H9 (cell line): ENCODE measurements at regions not wholly inside any gene's neighbourhood (a gene's known extent, or its start where the extent isn't known, plus 50 kb on each side); places are given as distances from the start of the nearest gene placed in this dataset.

Experiments used
- DNase-seq: peaks from one replicate; pipeline ENCODE4 v3.0.0-alpha.2; 2017
- H2AFZ ChIP-seq: one replicate; pipeline ENCODE4 v1.6.1; 2013; ENCODE audit warnings: mild to moderate bottlenecking, low read length, control low read depth, moderate library complexity
- H2AK5ac ChIP-seq: 2 replicates; pipeline ENCODE4 v1.6.1; 2013; ENCODE audit warnings: low read length, control low read depth, mixed read lengths; ENCODE audit not compliant: insufficient read length
- H2BK120ac ChIP-seq: one replicate; pipeline ENCODE4 v1.6.1; 2013; ENCODE audit warnings: low read depth, mild to moderate bottlenecking, low read length, control low read depth, inconsistent platforms; ENCODE audit not compliant: poor library complexity, severe bottlenecking
- H2BK12ac ChIP-seq: 2 replicates; pipeline ENCODE4 v1.6.1; 2013; ENCODE audit warnings: low read length, control low read depth, mixed read lengths, low read depth; ENCODE audit not compliant: insufficient read length
- H2BK15ac ChIP-seq: 2 replicates; pipeline ENCODE4 v1.6.1; 2013; ENCODE audit warnings: low read depth, low read length, control low read depth
- H2BK20ac ChIP-seq: one replicate; pipeline ENCODE4 v1.6.1; 2013; ENCODE audit warnings: low read depth, mild to moderate bottlenecking, low read length, control low read depth, inconsistent platforms; ENCODE audit not compliant: poor library complexity, severe bottlenecking
- H2BK5ac ChIP-seq: 2 replicates; pipeline ENCODE4 v1.6.1; 2013; ENCODE audit warnings: low read length, control low read depth, mixed read lengths; ENCODE audit not compliant: insufficient read length
- H3K14ac ChIP-seq: 2 replicates; pipeline ENCODE4 v1.6.1; 2013; ENCODE audit warnings: low read length, control low read depth; ENCODE audit not compliant: insufficient read depth
- H3K18ac ChIP-seq: 2 replicates; pipeline ENCODE4 v1.6.1; 2013; ENCODE audit warnings: low read depth, mild to moderate bottlenecking, mixed read lengths, low read length, control low read depth; ENCODE audit not compliant: insufficient read length
- H3K23ac ChIP-seq: 2 replicates; pipeline ENCODE4 v1.6.1; 2013; ENCODE audit warnings: low read length, control low read depth, mixed read lengths, low read depth; ENCODE audit not compliant: insufficient read length
- H3K23me2 ChIP-seq: 2 replicates; pipeline ENCODE4 v1.6.1; 2013; ENCODE audit warnings: low read depth, mild to moderate bottlenecking, mixed read lengths, low read length, control low read depth; ENCODE audit not compliant: insufficient read length, poor library complexity, severe bottlenecking
- H3K27ac ChIP-seq: 2 replicates; pipeline ENCODE4 v1.5.1; 2013; ENCODE audit warnings: low read length, control low read depth, mixed read lengths, low read depth; ENCODE audit not compliant: insufficient read length
- H3K27me3 ChIP-seq: 2 replicates; pipeline ENCODE4 v1.6.1; 2013; ENCODE audit warnings: low read length, control low read depth, inconsistent platforms; ENCODE audit not compliant: insufficient read depth
- H3K4ac ChIP-seq: 2 replicates; pipeline ENCODE4 v1.6.1; 2013; ENCODE audit warnings: low read depth, mild to moderate bottlenecking, control low read depth, inconsistent platforms, low read length, moderate library complexity
- H3K4me1 ChIP-seq: 2 replicates; pipeline ENCODE4 v1.6.1; 2013; ENCODE audit warnings: low read length, control low read depth, inconsistent platforms; ENCODE audit not compliant: insufficient read depth
- H3K4me2 ChIP-seq: 2 replicates; pipeline ENCODE4 v1.6.1; 2013; ENCODE audit warnings: low read length, control low read depth, mixed read lengths; ENCODE audit not compliant: insufficient read length, insufficient read depth
- H3K56ac ChIP-seq: 2 replicates; pipeline ENCODE4 v1.6.1; 2013; ENCODE audit warnings: low read depth, mild to moderate bottlenecking, mixed read lengths, low read length, control low read depth; ENCODE audit not compliant: insufficient read length
- H3K79me1 ChIP-seq: 2 replicates; pipeline ENCODE4 v1.6.1; 2013; ENCODE audit warnings: low read depth, mild to moderate bottlenecking, moderate library complexity, low read length, control low read depth, inconsistent platforms; ENCODE audit not compliant: insufficient read depth, poor library complexity, severe bottlenecking
- H3K79me2 ChIP-seq: 2 replicates; pipeline ENCODE4 v1.6.1; 2013; ENCODE audit warnings: low read length, control low read depth, inconsistent platforms; ENCODE audit not compliant: insufficient read depth
- H3K9ac ChIP-seq: 2 replicates; pipeline ENCODE4 v1.6.1; 2013; ENCODE audit warnings: low read length, control low read depth, mixed read lengths; ENCODE audit not compliant: insufficient read length; ENCODE audit errors: extremely low read depth
- H3K9me3 ChIP-seq: one replicate; pipeline ENCODE4 v1.6.1; 2013; ENCODE audit warnings: low read depth, low read length, inconsistent platforms; ENCODE audit not compliant: control insufficient read depth
- H3T11ph ChIP-seq: one replicate; pipeline ENCODE4 v1.6.1; 2013; ENCODE audit warnings: mild to moderate bottlenecking, low read length, control low read depth, inconsistent platforms
- H4K20me1 ChIP-seq: one replicate; pipeline ENCODE4 v1.6.1; 2013; ENCODE audit not compliant: control insufficient read depth, insufficient read length, insufficient read depth
- H4K5ac ChIP-seq: 2 replicates; pipeline ENCODE4 v1.6.1; 2013; ENCODE audit warnings: low read depth, mild to moderate bottlenecking, mixed read lengths, low read length, control low read depth; ENCODE audit not compliant: insufficient read length
- H4K8ac ChIP-seq: replicated peaks from 2 replicates; pipeline ENCODE4 v1.6.1; 2013; ENCODE audit warnings: low read length, control low read depth, mixed read lengths, low read depth; ENCODE audit not compliant: insufficient read length
- H4K91ac ChIP-seq: 2 replicates; pipeline ENCODE4 v1.6.1; 2013; ENCODE audit warnings: low read depth, mild to moderate bottlenecking, moderate library complexity, mixed read lengths, low read length, control low read depth; ENCODE audit not compliant: insufficient read length
- H3K27ac Mint-ChIP-seq, 3 experiments: 2 replicates in 2 of 3; 3 replicates in 1 of 3; pipeline ENCODE4 v1.8.0; 2020 to 2021; ENCODE audit warnings: mixed read lengths in 3 of 3, mild to moderate bottlenecking in 1 of 3, moderate library complexity in 1 of 3
- H3K27me3 Mint-ChIP-seq: 2 replicates; pipeline ENCODE4 v1.8.0; 2021; ENCODE audit warnings: low read depth, mild to moderate bottlenecking, moderate library complexity, mixed read lengths
- H3K36me3 Mint-ChIP-seq, 3 experiments: 2 replicates in 2 of 3; 3 replicates in 1 of 3; pipeline ENCODE4 v1.8.0; 2020 to 2021; ENCODE audit warnings: low read depth in 3 of 3, mixed read lengths in 3 of 3; ENCODE audit not compliant: insufficient read depth in 1 of 3
- H3K4me1 Mint-ChIP-seq, 2 experiments: 2 replicates each; pipeline ENCODE4 v1.8.0; 2020; ENCODE audit warnings: mixed read lengths in 2 of 2
- H3K4me3 Mint-ChIP-seq, 2 experiments: 2 replicates in 1 of 2; 3 replicates in 1 of 2; pipeline ENCODE4 v1.8.0; 2020 to 2021; ENCODE audit warnings: mild to moderate bottlenecking in 2 of 2, mixed read lengths in 2 of 2, moderate library complexity in 1 of 2
- H3K9me3 Mint-ChIP-seq, 2 experiments: 2 replicates in 1 of 2; 3 replicates in 1 of 2; pipeline ENCODE4 v1.8.0; 2020; ENCODE audit warnings: mild to moderate bottlenecking in 2 of 2, mixed read lengths in 2 of 2, moderate library complexity in 1 of 2
- WGBS: extraction: QIAGEN DNeasy Blood & Tissue Kit; methylation state at CpG from one replicate; pipeline ENCODE4 v1.1.7; 2013; ENCODE audit warnings: missing lambda C conversion rate, low lambda C conversion rate, mixed read lengths; ENCODE audit not compliant: insufficient read length; ENCODE audit errors: extremely low coverage; 5-methylcytosine and 5-hydroxymethylcytosine counted together
- TF ChIP-seq, protein P1 (sequence below): fragments of 200-600 bp; sonication (generic); conservative IDR thresholded peaks from 3 replicates; pipeline ENCODE4 v1.8.0; 2021; ENCODE audit warnings: antibody characterized with exemption, mild to moderate bottlenecking

DNA sequence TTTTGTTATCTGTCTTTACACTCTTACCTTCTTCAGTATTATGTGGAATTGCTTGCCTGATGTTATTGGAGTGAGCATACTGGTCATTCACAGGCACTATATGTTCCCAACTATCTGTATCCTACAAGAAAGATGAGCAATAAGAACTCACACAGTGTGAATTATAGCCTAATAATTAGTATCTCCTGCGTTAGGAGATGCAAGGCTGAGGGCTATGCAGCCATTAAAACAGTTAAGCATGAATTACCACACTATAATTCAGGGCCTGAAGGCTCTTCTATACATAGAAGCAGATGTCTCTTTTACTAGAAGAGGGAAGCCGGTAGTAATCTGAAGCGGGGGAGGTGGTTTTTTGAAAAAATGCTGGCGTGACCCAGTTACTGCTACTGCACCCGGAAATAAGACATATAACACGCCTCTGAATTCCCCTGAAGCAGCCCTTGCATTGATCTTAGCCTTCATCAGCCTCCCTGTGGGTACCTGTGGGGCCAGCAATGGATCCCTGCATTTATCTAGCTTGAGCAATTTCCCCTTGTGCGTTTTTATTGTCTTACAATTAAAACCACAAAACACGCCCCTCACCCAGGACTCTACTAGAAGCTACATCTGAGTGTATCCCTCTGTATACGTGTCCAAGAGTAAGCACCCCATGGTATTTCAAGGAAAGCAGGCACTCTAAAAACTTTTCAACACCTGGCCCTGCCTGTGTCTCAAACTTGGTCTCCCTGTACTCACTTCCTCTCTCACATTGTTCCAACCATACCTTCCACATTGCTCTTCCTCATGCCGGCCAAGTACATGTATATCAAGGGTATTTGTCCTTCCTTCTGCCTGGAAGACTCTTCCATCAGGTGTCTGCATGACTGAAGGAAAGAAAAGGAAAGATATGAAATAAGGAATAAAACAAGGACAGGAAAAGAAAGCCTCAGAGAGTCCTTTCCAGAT lies 210.9 kb upstream of the ARID2 start:
- H2BK120ac ChIP-seq = no peak overlapping the region
- no peak overlapping the region for H3K23ac ChIP-seq
- H3K9me3 Mint-ChIP-seq = peaks cover 7 to 8% of the 10 kb centered on the region in 2 experiments; a peak in 4 of 5 replicates
- no peak overlapping the region for H2AFZ ChIP-seq
- no peak overlapping the region for H2BK15ac ChIP-seq
- H3K14ac ChIP-seq = no peak overlapping the region
- no peak overlapping the region for H2BK12ac ChIP-seq
- TF ChIP-seq, protein P1, sequence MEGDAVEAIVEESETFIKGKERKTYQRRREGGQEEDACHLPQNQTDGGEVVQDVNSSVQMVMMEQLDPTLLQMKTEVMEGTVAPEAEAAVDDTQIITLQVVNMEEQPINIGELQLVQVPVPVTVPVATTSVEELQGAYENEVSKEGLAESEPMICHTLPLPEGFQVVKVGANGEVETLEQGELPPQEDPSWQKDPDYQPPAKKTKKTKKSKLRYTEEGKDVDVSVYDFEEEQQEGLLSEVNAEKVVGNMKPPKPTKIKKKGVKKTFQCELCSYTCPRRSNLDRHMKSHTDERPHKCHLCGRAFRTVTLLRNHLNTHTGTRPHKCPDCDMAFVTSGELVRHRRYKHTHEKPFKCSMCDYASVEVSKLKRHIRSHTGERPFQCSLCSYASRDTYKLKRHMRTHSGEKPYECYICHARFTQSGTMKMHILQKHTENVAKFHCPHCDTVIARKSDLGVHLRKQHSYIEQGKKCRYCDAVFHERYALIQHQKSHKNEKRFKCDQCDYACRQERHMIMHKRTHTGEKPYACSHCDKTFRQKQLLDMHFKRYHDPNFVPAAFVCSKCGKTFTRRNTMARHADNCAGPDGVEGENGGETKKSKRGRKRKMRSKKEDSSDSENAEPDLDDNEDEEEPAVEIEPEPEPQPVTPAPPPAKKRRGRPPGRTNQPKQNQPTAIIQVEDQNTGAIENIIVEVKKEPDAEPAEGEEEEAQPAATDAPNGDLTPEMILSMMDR = no peak
- no peaks in the 10 kb centered on the region for H4K20me1 ChIP-seq
- no peaks in the 10 kb centered on the region for H3K4me1 ChIP-seq
- no peaks in the 10 kb centered on the region for H3K27me3 ChIP-seq
- no peaks in the 10 kb centered on the region for H3K23me2 ChIP-seq
- H3K18ac ChIP-seq = no peak overlapping the region
- H3K4me1 Mint-ChIP-seq = peaks cover 3 to 4% of the 10 kb centered on the region in 2 experiments; a peak in 1 of 4 replicates
- no peaks in the 10 kb centered on the region for H3K27me3 Mint-ChIP-seq
- no CpG with 5 or more reads among the region's 10 CpGs for WGBS
- DNase-seq = no peak
- no peak overlapping the region for H2BK5ac ChIP-seq
- no peak overlapping the region for H4K5ac ChIP-seq
- no peak overlapping the region for H4K91ac ChIP-seq
- no peak overlapping the region for H3K27ac ChIP-seq
- no peak overlapping the region for H3K9ac ChIP-seq
- H3K79me1 ChIP-seq = no peaks in the 10 kb centered on the region
- H4K8ac ChIP-seq = no peak overlapping the region
- H3K4ac ChIP-seq = no peak overlapping the region
- H3K36me3 Mint-ChIP-seq = peaks cover 0 to 8% (median 7%) of the 10 kb centered on the region in 3 experiments; a peak in 3 of 7 replicates
- no peak overlapping the region for H3K4me3 Mint-ChIP-seq
- no peak overlapping the region for H3K4me2 ChIP-seq
- no peak overlapping the region for H3T11ph ChIP-seq
- H2BK20ac ChIP-seq = no peak overlapping the region
- no peaks in the 10 kb centered on the region for H3K79me2 ChIP-seq
- H3K56ac ChIP-seq = no peak overlapping the region
- H2AK5ac ChIP-seq = no peak overlapping the region
- no peaks in the 10 kb centered on the region for H3K9me3 ChIP-seq
- H3K27ac Mint-ChIP-seq = no peak overlapping the region; a peak in 1 of 7 replicates
